MM.1S (cell line): ENCODE measurements at regions not wholly inside any gene's neighbourhood (a gene's known extent, or its start where the extent isn't known, plus 50 kb on each side); places are given as distances from the start of the nearest gene placed in this dataset.

Experiments used
- DNase-seq: peaks from one replicate; pipeline ENCODE4 v3.0.0-alpha.2; 2015
- H2AFZ ChIP-seq: fragments of 300-600 bp; sonication (generic); 2 replicates; pipeline ENCODE4 v1.6.0; 2016; ENCODE audit warnings: antibody characterized with exemption, low read length
- H3F3A ChIP-seq: fragments of 300-600 bp; sonication (generic); 2 replicates; pipeline ENCODE4 v1.6.1; 2016; ENCODE audit warnings: mild to moderate bottlenecking, antibody characterized with exemption, low read length, moderate library complexity, mixed read lengths; ENCODE audit not compliant: insufficient read depth
- H3K27ac ChIP-seq: fragments of 300-600 bp; sonication (generic); 2 replicates; pipeline ENCODE4 v1.5.1; 2016; ENCODE audit warnings: mild to moderate bottlenecking, low read length
- H3K27me3 ChIP-seq: fragments of 300-600 bp; sonication (generic); replicated peaks from 2 replicates; pipeline ENCODE4 v1.6.0; 2016; ENCODE audit warnings: low read length; ENCODE audit not compliant: insufficient read depth
- H3K36me3 ChIP-seq: fragments of 300-600 bp; sonication (generic); replicated peaks from 2 replicates; pipeline ENCODE4 v1.6.1; 2016; ENCODE audit warnings: mild to moderate bottlenecking, low read length, mixed read lengths; ENCODE audit not compliant: insufficient read depth
- H3K4me1 ChIP-seq: fragments of 300-600 bp; sonication (generic); 2 replicates; pipeline ENCODE4 v1.6.1; 2016; ENCODE audit warnings: low read length, mixed read lengths
- H3K4me2 ChIP-seq: fragments of 300-600 bp; sonication (generic); 2 replicates; pipeline ENCODE4 v1.6.0; 2016; ENCODE audit warnings: low read depth, low read length
- H3K4me3 ChIP-seq: fragments of 300-600 bp; sonication (generic); 2 replicates; pipeline ENCODE4 v1.5.1; 2016; ENCODE audit warnings: low read length, mixed read lengths
- H3K79me2 ChIP-seq: fragments of 300-600 bp; sonication (generic); 2 replicates; pipeline ENCODE4 v1.6.1; 2016; ENCODE audit warnings: mixed run types, low read length, mixed read lengths
- H3K9ac ChIP-seq: fragments of 300-600 bp; sonication (generic); 2 replicates; pipeline ENCODE4 v1.6.1; 2016; ENCODE audit warnings: low read length, mixed read lengths
- H3K9me2 ChIP-seq: fragments of 300-600 bp; sonication (generic); replicated peaks from 2 replicates; pipeline ENCODE4 v1.6.1; 2016; ENCODE audit warnings: mild to moderate bottlenecking, low read length, mixed read lengths; ENCODE audit not compliant: insufficient read depth
- H3K9me3 ChIP-seq: fragments of 300-600 bp; sonication (generic); replicated peaks from 2 replicates; pipeline ENCODE4 v1.6.1; 2016; ENCODE audit warnings: mild to moderate bottlenecking, low read length, mixed read lengths; ENCODE audit not compliant: insufficient read depth
- H4K20me1 ChIP-seq: fragments of 300-600 bp; sonication (generic); 2 replicates; pipeline ENCODE4 v1.6.1; 2016; ENCODE audit warnings: mild to moderate bottlenecking, low read length, moderate library complexity, mixed read lengths; ENCODE audit not compliant: insufficient read depth
- EZH2 ChIP-seq: fragments of 300-600 bp; sonication (generic); optimal IDR thresholded peaks from 2 replicates; pipeline ENCODE3; 2017; ENCODE audit warnings: low read depth, mild to moderate bottlenecking, antibody characterized with exemption, low read length, mixed read lengths
- EZH2phosphoT487 ChIP-seq: fragments of 300-600 bp; sonication (generic); IDR thresholded peaks from 2 replicates; pipeline ENCODE4 v1.6.1; 2018; ENCODE audit warnings: antibody characterized with exemption, low read length
- TF ChIP-seq, protein P1 (sequence below): fragments of 300-600 bp; sonication (generic); IDR thresholded peaks from 2 replicates; pipeline ENCODE4 v1.5.1; 2016; ENCODE audit warnings: antibody characterized with exemption, low read length, mixed read lengths

DNA sequence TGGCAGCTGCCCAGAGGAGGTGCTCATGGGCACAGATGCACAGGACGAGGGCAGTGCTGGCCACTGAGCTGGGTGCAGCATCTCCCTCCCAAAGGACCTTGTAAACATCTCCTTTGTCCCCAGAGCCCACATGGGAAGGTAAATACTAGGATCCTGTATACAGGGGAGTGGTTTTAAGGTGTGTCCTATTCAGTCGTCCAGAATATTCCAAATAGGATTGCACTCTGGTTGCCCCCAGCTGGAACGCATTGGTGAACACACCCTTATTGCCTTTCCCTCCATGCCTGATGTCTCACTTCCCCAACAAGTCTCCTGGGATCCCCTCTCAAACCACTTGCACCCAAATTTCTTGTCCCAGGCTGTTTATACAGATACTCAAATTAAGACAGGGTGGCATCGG lies 152.0 kb upstream of the PCBD1 start:
- DNase-seq = no peak
- H3K36me3 ChIP-seq = no peaks in the 10 kb centered on the region
- H3K4me2 ChIP-seq = no peak overlapping the region
- H3K79me2 ChIP-seq = no peaks in the 10 kb centered on the region
- no peaks in the 10 kb centered on the region for H3K9me2 ChIP-seq
- no peaks in the 10 kb centered on the region for H3K9me3 ChIP-seq
- no peak overlapping the region for H2AFZ ChIP-seq
- H3K9ac ChIP-seq = no peak overlapping the region
- H4K20me1 ChIP-seq = no peaks in the 10 kb centered on the region
- no peaks in the 10 kb centered on the region for H3F3A ChIP-seq
- TF ChIP-seq EZH2phosphoT487 (no peak), EZH2 (no peak)
- TF ChIP-seq, protein P1, sequence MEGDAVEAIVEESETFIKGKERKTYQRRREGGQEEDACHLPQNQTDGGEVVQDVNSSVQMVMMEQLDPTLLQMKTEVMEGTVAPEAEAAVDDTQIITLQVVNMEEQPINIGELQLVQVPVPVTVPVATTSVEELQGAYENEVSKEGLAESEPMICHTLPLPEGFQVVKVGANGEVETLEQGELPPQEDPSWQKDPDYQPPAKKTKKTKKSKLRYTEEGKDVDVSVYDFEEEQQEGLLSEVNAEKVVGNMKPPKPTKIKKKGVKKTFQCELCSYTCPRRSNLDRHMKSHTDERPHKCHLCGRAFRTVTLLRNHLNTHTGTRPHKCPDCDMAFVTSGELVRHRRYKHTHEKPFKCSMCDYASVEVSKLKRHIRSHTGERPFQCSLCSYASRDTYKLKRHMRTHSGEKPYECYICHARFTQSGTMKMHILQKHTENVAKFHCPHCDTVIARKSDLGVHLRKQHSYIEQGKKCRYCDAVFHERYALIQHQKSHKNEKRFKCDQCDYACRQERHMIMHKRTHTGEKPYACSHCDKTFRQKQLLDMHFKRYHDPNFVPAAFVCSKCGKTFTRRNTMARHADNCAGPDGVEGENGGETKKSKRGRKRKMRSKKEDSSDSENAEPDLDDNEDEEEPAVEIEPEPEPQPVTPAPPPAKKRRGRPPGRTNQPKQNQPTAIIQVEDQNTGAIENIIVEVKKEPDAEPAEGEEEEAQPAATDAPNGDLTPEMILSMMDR = no peak
- no peaks in the 10 kb centered on the region for H3K4me1 ChIP-seq
- H3K4me3 ChIP-seq = no peak overlapping the region
- H3K27me3 ChIP-seq = peaks cover 4% of the 10 kb centered on the region
- H3K27ac ChIP-seq = no peak overlapping the region

DNA sequence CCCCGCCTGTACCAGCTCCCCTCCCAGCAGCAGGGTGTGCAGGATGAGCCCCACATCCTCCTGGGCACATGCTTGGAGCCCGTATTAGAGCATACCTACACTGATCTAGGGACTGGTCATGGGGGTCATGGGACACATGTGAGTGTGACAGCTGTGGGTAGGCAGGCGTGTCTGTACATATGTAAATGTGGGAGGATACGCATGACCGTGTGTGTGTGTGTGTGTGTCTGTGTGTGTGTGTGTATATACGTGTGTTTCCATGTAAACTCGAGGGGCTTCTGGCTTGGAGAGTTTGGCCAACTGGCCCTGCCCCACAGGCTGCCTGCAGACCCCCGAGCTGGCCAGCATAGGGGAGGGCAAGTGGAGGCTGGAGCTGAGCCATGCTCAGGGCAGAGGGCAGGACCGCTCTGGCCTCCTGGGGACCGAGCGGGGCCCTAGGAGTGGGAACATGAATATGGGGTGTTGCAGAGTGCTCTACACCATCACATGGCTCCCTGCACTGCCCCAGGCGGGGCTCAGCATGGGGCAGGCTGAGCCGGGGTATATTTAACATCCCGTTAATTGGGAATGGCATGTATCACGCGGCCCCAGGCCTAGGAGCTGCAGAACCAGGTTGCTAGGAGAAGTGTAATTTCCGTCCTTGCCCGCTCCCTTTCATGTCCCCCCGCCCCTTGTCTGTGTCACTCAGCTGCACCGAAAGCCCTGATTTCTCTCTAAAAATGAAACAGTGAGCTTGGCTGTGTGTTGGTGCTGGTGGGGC lies 152.7 kb upstream of the PCBD1 start:
- H3K9me3 ChIP-seq = no peaks in the 10 kb centered on the region
- H3K9ac ChIP-seq = no peak overlapping the region
- no peaks in the 10 kb centered on the region for H3F3A ChIP-seq
- no peaks in the 10 kb centered on the region for H3K36me3 ChIP-seq
- H4K20me1 ChIP-seq = no peaks in the 10 kb centered on the region
- H3K27ac ChIP-seq = no peak overlapping the region
- no peak for TF ChIP-seq EZH2phosphoT487
- TF ChIP-seq, protein P1 = no peak
- no peak for TF ChIP-seq EZH2
- peaks cover 4% of the 10 kb centered on the region; the same call in 1 of the 2 replicates for H3K27me3 ChIP-seq
- H3K4me2 ChIP-seq = no peak overlapping the region
- DNase-seq = no peak
- no peaks in the 10 kb centered on the region for H3K4me1 ChIP-seq
- no peak overlapping the region for H2AFZ ChIP-seq
- H3K79me2 ChIP-seq = no peaks in the 10 kb centered on the region
- no peak overlapping the region for H3K4me3 ChIP-seq
- no peaks in the 10 kb centered on the region for H3K9me2 ChIP-seq

DNA sequence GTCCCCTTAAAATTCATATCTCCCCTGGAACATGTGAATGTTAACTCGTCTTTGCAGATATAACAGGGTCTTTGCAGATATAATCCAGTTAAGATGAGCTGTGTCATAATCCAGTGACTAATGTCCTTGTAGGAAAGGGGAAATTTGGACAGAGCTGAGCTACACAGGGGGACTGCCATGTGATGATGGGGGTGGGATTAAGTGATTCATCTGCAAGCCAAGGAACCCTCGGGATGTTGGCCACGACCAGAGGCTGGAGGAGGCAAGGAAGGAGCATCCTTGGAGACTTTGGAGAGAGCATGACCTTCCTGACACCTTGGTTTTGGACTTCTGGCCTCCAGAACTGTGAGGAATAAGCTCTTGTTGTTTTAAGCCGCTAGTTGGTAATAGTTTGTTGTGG lies 153.9 kb upstream of the PCBD1 start:
- Histone ChIP-seq H3K9me3 (no peaks in the 10 kb centered on the region), H3K79me2 (no peaks in the 10 kb centered on the region), H3K4me3 (no peak overlapping the region), H3K36me3 (no peaks in the 10 kb centered on the region), H4K20me1 (no peaks in the 10 kb centered on the region), H3K27me3 (peaks cover 4% of the 10 kb centered on the region; the same call in 1 of the 2 replicates), H2AFZ (no peak overlapping the region), H3K4me1 (no peaks in the 10 kb centered on the region), H3F3A (no peaks in the 10 kb centered on the region), H3K9me2 (no peaks in the 10 kb centered on the region), H3K9ac (no peak overlapping the region), H3K27ac (no peak overlapping the region), H3K4me2 (no peak overlapping the region)
- DNase-seq = no peak
- TF ChIP-seq EZH2phosphoT487 (no peak), EZH2 (no peak)
- TF ChIP-seq, protein P1 = no peak
